Amniotic epithelial cell (primary cell): ENCODE measurements at regions not wholly inside any gene's neighbourhood (a gene's known extent, or its start where the extent isn't known, plus 50 kb on each side); places are given as distances from the start of the nearest gene placed in this dataset.
A peak's percentile ranks its signal among the peaks of the same experiment; 100 is the strongest.
"Not testable (repeated sequence)": the region's sequence is repeated elsewhere in the genome, so short reads cannot be mapped to it uniquely, and the experiment has no call there.

ENCODE experiments used
- DNase-seq: peaks from one replicate; pipeline ENCODE4 v3.0.0-alpha.2; 2010; ENCODE audit warnings: low read depth

DNA sequence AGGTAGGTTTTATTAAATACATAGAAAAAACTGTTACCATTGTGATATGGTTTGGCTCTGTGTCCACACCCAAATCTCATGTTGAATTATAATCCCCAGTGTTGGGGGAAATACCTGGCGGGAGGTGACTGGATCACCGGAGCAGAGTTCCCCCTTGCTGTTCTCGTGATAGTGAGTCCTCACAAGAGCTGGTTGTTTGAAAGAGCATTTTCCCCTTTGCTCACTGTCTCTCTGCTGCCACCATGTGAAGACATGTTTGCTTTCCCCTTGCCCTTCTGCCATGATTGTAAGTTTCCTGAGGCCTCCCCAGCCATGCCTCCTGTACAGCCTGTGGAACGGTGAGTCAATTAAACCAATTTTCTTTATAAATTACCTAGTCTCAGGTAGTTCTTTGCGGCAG is 352.7 kb upstream of the SLC39A10 start:
- DNase-seq, result peak; percentile 30

DNA sequence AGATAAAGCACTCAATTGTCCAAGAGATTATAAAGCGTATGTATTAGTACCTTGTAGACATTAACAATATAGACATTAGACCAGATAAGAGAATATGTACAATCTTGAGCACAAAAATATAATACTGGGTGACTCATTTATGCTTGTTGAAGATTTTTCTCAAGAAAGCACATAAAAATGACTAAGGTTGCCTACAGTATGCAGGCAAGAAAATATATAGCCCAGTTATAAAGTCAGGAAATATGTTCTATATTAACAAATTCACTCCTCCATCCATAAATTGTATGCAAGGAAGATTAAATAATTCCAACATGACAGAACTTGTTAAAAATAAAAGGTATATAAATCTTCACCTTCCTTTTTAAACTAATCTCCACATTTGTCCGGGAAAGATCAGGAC is 356.4 kb upstream of the SLC39A10 start:
- DNase-seq, result no peak

DNA sequence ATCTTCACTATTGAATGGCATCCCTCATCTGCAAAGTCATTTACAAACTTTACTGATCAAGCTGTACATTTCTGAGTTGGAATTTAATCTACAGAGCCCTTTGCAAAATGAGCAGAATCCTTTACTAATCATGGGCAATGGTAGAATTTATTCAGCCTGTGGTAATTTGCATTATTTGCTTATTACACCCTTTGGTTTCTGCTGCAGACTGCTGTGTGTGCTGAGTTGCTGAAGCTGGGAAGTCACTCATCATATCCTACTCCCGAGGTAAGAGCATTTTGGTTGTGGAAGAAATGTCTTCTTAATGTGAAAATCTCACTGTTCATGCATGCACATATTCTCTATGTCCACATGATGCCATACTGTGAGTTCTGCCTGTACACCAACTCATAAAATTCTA is 357.4 kb upstream of the SLC39A10 start:
- DNase-seq, result no peak

DNA sequence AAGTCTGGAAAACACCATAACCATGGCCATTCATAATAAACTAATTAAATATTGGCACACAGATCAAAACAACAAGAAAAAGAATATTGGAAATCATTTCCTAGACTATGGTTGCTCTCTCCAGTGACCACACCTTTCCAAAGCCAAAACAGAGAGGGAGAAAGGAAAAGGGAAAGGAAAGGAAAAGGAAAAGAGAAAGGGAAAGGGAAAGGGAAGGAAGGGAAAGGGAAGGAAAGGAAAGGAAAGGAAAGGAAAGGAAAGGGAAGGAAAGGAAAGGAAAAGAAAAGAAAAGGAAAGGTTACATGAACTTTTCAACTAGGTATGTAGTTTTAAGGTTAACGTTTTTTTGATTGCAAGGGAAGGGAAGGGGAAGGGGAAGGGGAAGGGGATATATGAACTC is 360.5 kb upstream of the SLC39A10 start:
- DNase-seq, result no peak

DNA sequence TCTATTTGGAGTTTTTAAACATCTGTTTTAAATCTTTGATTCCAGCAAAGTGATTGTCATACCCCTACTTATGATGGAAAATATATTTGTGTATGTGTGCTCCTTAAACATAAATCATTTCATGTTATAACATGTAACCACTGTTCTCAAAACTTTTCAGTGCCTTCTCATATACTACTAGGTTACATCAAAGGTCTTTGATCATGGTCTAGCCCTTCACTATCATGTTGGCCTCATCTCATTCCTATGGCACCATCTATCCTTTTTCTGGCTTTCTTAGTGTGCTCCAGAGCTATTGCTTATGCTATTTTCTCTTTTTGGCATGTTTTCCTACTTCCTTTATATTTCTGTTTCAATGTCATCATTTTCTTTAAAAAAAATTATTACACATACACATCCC is 367.9 kb upstream of the SLC39A10 start:
- no peak for DNase-seq

DNA sequence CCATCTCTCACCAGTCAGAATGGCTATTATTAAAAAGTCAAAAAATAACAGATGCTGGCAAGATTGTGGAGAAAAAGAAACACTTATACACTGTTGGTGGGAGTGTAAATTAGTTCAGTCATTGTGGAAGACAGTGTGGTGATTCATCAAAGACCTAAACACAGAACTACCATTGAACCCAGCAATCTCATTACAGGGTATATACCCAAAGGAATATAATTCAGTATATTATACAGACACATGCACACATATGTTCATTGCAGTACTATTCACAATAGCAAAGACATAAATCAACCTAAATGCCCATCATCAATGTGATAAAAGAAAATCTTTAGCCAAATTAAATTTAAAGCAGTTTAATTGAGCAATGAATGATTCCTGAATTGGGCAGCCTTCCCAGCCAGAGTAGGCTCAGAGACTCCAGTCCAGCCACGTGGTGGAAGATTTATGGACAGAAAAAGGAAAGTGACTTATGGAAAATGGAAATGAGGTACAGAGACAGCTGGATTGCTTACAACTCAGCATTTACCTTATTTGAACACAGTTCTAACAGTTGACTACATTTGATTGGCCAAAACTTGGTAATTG is 377.1 kb upstream of the SLC39A10 start:
- DNase-seq, result no peak

DNA sequence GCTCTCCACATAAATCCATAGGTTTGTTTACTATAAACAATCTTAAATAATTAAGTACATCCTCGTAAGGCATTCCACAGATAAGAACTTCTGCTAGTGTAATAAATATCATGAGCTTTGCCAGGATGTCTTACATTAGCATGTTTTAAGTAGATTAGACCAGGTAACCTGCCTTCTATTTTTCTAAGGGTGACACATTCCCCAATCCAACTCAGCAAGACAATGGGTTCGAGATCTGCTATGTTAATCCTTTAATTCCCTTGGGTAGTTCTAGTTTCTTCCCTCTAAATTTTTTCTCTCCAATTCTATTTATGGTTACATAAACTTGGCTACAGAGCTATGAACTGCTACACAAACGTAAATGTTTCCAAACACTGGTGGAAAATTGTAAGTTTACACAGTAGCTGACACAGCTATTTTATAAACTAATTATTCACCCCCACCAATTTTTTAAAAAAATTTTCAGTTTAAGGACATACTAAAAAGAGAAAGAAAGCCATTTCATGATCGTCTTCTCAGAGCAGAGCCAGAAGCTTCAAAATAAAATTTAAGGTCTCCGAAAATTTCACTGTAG is 386.5 kb upstream of the SLC39A10 start:
- peak; percentile 1 for DNase-seq

DNA sequence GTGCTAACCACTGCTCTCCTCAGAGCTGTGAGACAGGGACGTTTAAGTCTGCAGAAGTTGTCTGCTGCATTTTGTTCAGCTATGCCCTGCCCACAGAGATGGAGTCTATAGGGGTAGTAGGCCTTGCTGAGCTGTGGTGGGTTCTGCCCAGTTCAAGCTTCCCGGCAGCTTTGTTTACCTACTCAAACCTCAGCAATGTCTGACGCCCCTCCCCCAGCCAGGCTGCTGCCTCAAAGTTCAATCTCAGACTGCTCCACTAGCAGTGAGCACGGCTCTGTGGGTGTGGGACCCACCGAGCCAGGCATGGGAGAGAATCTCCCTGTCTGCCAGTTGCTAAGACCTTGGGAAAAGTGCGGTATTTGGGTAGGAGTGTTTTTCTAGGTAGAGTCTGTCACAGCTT is 387.8 kb upstream of the SLC39A10 start:
- DNase-seq, result no peak

DNA sequence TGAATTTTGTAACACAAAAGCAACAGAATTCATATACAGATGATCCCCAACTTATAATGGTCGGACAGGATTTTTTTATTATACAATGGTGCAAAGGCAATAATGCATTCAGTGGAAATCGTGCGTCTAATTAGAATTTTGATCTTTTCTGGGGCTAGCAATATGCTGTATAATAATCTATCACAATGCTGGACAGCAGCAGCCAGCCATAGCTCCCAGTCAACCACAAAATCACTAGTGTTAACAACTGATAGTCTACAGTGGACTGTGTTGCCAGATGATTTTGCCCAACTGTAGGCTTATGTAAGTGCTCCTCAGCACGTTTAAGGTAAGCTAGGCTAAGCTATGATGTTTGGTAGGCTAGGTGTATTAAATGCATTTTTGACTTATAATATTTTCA is 399.0 kb upstream of the SLC39A10 start:
- DNase-seq, result no peak

DNA sequence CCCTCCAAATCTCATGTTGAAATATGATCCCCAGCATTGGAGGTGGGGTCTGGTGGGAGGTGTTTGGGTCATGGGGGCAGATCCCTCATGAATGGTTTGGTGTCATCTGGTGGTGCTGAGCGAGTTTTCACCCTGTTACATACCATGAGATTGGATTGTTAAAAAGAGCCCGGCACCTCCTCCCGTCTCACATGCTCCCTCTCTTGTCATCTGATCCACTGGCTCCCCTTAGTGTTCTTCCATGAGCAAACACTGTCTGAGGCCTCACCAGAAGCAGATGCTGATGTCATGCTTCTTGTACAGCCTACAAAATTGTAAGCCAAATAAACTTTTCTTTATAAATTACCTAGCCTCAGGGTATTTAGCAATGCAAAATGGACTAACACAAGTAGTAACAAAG is 405.0 kb upstream of the SLC39A10 start:
- no peak for DNase-seq

DNA sequence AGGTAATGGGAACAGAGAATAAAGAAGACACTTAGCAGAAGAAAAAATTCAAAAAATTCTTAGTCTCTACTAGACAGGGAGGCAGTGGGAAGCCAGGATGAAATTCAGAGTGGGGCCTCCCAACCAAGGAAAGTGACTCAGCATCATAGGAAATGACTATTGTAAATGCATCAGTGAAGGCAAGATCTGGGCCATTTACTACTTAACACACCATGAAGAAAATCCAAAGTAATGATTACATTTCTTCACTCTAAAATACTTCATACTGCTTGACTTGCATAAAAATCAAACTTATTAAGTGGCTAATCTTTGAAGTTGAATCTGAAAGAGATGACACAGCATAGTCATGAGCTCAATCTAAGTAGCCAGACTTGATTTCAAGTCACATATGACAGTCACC is 405.8 kb upstream of the SLC39A10 start:
- no peak for DNase-seq

DNA sequence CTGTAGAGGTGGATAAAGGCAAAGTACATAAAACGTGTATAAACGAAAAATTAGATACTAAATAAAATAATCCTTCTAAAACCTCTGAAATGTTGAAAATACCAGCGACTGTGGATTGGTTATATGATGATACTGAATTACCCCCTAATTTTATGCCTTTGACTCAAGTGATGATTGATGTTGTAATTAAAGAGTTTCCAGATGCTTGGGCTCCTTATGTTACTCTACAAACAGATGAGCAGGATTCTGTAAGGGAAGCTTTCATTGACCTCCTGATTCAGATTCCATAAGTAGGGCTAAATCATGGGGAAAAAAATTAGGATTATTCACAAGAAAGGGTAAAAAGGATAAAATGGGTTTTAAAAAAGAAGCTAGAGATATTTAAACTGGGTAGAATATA is 418.2 kb upstream of the SLC39A10 start:
- DNase-seq, result no peak

DNA sequence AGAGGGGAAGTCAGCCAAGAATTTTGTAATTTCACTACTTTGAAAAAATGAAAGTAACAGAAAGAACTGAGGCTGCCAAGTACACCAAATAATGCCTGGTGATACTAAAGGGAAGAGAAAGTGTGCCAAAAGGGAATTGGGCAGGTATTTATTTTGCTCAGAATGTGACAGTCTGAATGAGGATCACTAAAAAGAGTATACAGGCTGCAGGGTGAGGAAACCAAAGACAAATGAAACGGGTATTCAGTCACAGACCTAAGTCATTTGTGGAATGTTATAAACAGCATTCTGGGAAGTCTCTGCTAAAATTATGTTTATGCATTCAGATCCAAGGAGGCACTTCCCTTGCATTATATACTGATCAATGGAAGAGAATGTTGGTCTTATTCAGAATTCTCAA is 418.6 kb upstream of the SLC39A10 start:
- no peak for DNase-seq

DNA sequence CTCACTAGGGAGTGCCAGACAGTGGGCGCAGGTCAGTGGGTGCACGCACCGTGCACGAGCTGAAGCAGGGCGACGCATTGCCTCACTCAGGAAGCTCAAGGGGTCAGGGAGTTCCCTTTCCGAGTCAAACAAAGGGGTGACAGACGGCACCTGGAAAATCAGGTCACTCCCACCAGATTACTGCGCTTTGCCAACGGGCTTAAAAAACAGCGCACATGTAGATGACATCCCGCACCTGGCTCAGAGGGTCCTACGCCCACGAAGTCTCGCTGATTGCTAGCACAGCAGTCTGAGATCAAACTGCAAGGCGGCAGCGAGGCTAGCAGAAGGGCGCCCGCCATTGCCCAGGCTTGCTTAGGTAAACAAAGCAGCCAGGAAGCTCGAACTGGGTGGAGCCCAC is 428.5 kb upstream of the SLC39A10 start:
- DNase-seq, result not testable (repeated sequence)

DNA sequence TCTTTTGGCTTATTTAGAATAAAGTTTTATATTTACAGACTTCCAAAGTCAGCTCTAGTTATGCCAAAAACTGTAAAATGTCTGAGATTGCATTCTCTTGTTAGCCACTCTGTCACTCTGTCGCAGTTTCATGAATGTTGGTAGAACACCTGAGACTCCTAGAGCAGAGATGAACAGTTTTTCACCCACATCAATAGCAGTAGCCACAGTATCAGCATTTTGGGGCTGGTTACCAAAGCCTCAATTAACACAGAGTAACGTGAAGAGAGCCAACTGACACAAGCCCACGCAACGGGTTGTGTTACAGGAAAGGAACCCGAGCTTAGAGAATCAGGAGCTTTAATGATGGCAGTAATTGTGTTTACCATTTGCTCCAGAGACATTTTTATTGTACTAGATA is 443.0 kb upstream of the SLC39A10 start:
- no peak for DNase-seq

DNA sequence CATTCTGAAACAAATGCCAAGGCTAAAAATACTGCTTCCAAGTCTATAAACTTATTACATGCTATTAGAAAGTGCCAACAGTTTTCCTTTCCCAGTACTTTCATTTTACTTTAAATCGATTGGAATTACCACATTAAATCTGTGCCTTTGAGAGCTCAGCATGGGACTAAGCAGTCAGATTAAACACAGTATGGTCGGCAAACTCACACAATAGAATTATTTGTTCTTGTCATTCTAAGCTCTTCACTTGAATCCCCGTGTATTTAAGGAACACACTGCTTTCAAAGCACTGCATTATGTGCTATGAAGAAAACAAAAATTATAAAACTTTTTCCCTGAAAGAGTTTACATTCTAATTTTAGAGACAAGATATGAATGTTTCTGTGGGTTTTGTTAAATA is 444.4 kb upstream of the SLC39A10 start:
- DNase-seq, result no peak

DNA sequence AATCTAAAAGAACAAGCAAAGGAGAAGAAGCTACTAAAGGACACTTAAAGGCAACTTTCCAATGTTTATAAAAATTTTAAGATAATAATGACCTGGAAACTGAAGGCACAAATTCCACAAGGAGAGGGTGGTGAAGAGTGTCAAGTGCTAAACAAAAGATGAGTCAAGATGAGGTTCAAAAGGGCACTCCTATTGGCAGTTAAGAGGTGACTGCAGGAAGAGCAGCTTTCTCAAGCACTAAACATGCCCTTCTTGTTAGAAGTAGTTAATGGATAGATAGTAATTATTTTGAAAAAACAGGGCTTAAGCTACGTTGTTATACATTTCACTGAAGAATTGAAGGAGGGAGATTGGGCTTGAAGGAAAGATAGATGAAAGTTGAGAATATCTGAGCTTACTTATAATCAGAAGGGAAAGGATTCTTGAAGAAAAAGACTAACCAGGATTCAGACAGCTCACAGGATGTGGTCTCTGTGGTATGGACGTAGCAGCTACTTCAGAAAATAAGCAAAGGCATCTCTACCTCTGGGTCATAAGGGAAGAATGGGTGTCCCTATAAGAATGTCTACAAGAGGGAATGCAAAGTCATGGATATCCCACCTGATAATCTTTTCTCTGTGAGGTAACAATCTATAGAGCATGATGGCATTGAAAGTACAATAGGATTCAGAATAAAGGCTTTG is 454.7 kb upstream of the SLC39A10 start:
- no peak for DNase-seq

DNA sequence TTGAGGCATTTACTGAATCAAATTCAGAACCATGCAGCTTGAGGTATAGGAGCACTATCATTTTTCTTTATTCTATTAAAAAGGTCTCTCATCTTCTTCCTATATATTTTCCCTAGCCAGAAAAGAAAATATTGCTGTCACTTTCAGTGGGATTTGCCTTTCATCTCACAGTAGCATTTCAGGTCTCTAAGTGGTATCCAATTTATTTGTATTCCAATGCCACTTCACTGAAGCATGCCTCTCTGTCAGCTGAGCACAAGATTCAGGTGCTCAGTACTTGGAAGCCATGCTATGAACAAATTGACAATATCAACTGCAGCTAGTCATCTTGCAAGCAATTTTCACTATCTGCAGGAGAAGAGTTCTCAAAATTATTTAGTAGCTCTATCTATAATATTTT is 457.2 kb upstream of the SLC39A10 start:
- no peak for DNase-seq

DNA sequence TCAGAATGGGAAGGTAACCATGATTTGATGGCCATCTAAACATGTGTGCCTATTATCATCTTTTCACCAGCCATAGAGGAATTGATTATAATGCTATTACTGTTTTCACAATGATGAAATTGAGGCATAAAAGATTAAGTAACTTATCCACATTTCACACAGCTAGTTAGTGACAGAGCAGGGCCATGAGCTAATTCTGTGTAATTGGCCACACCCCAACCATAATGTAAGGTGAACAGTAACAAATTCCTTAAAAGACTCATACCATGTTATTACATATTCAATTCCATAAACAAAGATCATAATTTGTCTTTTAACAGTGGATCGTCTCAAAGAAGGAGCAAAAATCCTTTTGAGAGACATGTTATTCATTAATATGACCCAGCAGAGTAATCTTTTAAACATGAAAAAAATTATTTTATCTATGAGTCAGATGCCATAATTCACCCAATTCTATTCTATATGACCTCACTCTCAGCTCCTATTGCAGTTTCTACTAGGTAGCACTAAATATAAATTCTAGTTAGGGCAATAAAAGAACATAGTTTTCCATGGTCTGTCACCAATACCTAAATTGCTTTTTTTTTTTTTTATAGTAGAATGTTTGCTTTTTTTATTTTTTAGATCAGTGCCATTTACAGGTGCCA is 475.8 kb upstream of the SLC39A10 start:
- no peak for DNase-seq

DNA sequence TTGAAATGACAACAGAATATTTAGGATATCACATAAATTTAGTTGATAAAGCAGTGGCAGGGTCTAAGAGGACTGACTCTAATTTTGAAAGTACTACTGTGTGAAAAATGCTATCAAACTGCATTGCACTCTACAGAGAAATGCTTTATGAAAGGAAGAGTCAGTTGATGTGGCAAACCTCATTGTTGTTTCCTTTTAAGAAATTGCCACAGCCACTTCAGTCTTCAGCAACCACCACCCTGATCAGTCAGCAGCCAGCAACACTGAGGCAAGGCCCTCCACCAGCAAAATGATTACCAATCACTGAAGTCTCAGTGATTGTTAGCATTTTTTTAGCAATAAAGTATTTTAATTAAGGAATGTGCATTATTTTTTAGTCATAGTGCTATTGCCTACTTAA is 488.7 kb upstream of the SLC39A10 start:
- DNase-seq, result no peak

DNA sequence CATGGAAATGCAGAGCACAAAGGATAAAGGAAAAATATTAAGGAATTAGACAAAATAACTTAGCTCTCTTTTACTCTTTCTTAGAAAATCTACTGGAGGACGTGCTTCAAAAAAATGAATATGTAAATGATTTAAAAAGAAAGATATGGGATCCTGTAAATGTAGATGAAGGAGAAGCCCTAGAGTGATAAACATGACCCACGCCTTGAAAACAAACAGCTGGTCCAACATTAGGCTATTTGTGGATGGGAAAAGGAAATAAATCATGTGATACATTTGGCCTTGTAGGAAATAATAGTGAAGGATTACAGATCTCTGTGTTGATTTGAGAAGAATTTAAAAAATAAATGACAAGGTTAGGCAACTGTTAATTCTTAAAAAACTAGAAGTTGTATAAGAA is 492.1 kb upstream of the SLC39A10 start:
- DNase-seq, result no peak

DNA sequence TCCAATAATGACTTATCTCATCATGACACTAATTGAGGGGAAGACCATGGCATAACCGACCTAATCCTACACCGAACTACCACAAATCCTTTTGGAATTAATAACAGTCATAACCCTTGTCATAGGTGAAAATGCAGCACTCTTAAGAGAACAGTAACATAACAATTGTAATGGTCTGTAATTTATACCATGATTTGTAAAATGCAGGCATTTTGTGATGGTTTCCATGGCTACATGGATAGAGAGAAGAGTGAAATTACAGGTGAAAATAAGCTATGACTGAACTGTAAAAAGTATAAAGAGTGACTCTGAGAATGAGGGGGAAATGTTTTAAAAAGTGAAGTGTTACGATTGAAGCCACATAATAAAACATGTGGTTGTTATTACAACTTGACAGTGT is 494.1 kb upstream of the SLC39A10 start:
- DNase-seq, result no peak

DNA sequence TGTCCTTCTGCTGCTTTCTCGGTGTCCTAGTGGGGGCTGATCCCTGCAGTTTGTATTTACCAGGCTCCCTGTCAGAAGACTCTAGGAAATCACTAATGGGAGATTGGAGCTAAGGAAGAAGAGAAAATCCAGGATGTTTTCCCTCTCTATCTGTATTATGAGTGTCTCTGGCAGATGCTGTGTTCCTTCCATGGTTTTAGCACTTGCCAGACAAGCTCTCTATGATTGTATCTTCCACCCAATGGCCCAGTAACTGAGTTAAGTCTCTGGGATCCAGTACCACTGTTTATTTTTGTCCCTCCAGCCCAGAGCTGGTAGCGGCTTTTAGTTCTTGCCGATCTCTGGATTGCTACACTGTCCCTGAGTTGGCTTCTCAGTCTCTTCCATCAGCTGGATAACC is 494.8 kb upstream of the SLC39A10 start:
- no peak for DNase-seq

DNA sequence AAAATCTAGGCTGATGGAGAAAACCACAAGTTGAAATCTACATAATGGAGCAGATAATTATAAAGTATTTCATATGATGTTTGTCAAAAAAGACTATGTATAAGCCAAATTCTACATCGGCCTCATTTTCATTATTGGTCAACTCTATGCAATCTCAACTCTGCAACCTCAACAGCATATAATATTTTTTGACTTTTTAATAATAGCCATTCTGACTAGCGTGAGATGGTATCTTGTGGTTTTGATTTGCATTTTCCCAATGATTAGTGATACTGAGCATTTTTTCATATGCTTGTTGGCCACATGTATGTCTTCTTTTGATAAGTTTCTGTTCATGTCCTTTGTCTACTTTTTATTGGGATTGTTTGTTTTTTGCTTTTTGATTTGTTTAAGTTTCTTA is 496.1 kb upstream of the SLC39A10 start:
- no peak for DNase-seq
